ENCODE measurements at regions not wholly inside any gene's neighbourhood (a gene's known extent, or its start where the extent isn't known, plus 50 kb on each side); places are given as distances from the start of the nearest gene placed in this dataset.

GRCh38 chr4:155515444-155516075 is 138.8 kb upstream of the MAP9 start:
- TF ChIP-seq EP300 (IDR thresholded peaks at IDR 0.05) (no peak), POLR2A (IDR thresholded peaks at IDR 0.05) (no peak)
- TF ChIP-seq, protein P1, sequence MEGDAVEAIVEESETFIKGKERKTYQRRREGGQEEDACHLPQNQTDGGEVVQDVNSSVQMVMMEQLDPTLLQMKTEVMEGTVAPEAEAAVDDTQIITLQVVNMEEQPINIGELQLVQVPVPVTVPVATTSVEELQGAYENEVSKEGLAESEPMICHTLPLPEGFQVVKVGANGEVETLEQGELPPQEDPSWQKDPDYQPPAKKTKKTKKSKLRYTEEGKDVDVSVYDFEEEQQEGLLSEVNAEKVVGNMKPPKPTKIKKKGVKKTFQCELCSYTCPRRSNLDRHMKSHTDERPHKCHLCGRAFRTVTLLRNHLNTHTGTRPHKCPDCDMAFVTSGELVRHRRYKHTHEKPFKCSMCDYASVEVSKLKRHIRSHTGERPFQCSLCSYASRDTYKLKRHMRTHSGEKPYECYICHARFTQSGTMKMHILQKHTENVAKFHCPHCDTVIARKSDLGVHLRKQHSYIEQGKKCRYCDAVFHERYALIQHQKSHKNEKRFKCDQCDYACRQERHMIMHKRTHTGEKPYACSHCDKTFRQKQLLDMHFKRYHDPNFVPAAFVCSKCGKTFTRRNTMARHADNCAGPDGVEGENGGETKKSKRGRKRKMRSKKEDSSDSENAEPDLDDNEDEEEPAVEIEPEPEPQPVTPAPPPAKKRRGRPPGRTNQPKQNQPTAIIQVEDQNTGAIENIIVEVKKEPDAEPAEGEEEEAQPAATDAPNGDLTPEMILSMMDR (IDR thresholded peaks at IDR 0.05): no peak
